Activated CD4-positive, alpha-beta T cell treated with anti-CD3 and anti-CD28 coated beads, Interleukin-2, Interleukin-6, amounts not matched to agents 100 ng/mL and 50 ng/mL, durations not matched to agents 16 hours and 8 hours (primary cell): ENCODE measurements at regions not wholly inside any gene's neighbourhood (a gene's known extent, or its start where the extent isn't known, plus 50 kb on each side); places are given as distances from the start of the nearest gene placed in this dataset.

Source experiments
- DNase-seq: peaks from one replicate; pipeline ENCODE4 v3.0.0-alpha.2; 2020

DNA sequence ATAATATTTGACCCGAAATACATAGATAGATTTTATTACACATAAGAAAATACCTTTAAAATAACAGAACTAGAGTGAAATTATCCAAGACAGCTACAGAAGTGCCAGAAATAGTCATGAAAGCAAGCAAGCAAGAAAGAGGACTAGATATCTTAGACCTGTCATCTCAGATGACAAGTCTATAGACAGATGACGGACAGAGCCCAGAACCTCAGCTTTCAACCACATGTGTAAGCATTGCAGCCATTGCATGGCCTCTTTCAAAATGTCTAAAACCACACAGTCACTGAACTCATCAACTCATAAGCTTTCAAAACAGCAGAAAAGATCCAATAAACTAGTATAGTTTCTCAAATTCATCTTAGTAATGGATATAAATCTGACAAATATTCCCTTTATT is 59.8 kb upstream of the FHIT start:
- DNase-seq: no peak

DNA sequence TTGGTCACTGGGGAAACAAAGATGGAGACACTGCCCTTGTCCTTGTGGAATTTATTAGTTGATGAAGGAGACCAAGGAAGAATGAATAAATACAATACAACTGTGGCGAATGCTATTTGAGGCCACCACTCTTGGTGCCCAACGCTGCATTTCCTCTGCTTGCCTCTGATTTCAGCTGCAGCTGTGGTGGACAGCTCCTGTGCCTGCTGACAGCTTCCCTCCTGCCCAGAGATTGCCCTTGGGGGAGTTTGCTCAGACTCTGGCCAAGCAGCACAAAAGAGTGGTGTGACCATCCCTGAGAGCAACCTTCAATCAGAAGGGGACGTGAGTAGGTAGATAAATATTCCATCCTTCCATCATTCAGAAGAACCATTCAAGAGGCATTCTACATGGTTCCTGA is 64.6 kb upstream of the FHIT start:
- DNase-seq: no peak

DNA sequence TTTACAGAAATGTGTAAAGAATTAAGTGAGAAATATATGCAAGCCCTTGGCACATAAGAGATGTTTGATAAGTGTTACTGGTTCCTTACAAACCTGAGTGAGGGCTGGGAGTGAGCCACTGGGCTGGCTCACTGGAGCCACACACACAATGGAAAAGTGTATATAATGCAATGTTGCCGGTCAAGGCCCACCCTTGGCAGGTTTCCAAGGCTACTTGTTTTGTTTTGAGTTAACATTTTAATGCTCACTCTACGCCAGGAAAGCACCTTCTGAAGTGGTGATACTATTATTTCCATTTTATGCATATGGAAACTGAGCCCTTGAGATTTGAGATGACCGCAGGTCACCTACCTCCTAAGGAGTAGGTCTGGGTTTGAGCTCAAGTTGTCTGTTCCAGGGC is 71.8 kb upstream of the FHIT start:
- no peak for DNase-seq

DNA sequence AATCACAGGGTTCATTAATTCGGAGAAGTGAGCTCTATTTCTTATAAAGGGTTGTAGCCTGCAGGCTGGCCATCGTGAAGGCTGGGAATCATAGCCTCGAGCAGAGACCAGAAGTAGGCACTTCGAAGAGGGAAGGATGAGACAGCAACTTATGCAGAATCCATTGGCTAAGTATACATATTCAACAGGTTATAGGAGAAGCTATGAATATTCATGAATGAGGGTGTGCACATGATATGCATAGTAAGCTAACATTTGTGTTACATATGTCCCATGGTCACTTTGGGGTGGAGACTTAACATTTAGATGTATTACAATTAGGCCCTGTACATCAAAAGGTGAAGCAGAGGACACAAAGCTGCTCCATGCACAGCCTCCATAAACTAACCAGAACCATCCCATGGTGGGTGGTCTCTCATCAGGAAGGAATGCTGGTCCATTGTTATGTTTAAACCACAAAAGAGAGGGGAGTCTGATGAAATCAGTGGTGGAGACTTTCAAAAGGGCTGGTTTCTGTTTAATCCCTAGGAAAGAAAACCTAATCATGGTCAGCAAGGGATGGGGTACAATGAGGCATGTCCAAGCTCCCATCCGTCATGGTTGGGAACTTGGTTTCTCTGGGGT is 80.8 kb upstream of the FHIT start:
- no peak for DNase-seq

DNA sequence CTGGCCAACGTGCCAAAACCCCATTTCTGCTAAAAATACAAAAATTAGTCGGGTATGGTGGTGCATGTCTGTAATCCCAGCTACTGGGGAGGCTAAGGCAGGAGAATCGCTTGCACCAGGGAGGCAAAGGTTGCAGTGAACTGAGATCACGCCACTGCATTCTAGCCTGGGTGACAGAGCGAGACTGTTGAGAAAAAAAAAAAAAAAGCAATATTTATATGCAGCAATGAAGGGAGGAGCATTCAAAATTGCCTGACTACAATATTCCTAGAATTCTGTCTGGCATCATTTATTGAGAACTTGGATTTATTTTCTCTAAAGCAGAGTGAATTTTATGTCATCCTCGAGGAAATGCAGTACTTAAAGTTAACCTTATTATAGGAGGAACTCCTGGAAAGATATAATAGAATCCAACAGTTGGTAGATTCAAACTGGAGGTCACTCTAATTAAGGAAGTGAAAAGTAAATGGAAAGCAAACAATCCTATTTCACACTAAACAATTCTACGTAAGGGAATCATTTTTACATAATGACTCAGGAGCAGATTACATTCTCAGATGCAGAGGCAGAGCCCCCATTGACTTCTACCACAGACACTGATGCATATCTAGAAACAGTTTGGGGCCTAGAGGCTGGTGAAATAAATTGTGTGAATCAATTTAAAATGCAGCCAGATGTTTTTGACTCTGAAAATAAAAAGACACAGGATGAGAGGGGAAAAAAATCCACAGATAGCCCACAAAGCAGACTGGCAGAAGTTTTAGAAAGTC is 82.1 kb upstream of the FHIT start:
- no peak for DNase-seq

DNA sequence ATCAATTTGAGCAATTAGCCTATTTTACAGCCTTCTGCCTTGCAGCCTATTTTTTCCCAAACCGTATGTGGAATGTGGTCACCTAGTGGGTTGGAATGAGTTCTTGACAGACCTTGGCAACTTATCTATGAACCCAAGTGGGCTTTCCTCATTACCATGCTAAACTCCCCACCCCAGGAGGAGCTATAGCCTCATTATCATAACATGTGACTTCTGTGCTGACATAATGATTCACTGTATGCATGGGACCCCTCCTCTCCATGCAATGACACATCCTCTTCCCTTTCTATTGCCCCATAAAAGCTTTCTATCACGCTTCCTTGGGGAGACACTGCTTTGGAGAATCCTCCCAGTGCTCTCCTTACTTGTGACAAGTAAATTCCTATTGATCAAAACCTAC is 83.5 kb upstream of the FHIT start:
- DNase-seq: no peak

DNA sequence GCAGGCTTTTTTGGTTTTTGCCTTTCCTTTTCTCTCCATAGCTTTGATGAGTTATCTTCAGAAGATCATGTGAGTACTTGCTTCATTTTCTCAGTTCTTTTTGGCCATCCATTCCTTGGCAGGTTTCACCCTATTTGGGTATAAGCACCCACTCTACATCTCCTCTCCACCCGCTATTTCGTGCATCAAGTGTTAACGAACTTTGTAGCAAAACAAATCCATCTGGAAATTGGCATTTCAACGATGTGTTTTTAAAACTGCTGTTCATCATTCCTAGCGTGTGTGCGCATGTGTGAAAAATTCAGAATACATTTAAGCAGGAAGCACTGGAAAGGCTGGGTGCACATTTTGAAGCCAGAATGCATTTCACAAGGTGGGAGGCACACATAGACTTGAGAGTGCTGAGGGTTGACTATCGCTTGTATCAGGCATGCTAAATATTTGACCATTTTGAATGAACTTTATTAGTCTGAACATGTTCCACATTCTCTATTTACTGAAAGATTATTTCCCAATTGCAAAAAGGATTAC is 89.7 kb upstream of the FHIT start:
- no peak for DNase-seq

DNA sequence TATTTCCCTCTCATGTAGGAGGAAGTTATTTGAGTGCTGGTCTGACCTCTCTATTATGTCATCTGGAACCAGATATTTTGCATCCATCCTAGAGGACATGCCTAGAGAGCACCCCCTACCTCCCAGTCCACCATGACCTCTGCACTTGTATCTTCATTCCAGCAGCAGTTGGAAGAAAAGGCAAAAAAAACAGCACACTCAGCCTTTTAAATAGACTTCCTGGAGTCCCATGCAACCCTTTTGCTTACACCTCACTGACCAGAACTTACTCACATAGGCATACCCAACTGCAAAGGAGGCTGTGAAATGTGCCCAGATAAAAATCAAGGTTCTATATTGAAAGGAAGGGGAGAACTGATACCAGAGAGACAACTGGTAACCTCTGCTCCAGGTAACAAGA is 92.3 kb upstream of the FHIT start:
- no peak for DNase-seq

DNA sequence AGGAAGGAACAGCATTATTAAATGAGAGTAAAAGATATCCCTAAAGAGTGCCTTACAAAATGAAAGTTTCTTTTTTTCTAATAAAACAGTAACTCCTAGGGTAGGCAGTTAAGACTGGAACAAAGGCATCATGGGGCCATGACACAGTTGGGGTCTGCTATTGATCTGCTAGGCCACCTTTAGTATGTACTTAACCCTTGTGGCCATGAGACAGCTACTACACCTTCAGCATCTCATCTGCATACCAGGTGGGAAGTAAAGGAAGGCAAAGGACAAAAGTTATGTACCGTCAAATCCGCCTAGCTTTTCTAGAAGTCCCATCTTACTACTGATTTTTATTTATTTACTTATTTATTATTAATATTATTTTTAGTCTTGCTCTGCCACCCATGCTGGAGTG is 93.8 kb upstream of the FHIT start:
- DNase-seq: no peak

DNA sequence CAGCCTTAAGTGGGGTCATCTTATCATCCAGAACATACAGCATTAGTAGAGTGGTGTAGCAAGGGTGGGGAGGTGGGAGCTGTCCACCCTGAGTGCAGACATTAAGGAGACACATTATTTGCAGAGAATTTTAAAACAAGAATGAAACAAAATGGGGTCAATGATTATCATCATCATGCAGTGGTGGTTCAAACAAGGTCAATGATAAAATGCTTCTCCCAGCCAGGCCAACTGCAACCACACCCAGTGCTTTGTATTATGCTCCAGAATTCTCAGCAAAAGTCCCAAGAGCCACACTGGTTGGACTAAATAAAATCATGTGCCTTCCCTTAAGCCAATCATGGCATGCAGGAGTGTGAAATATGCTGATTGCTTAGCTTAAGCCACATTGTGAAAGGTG is 96.7 kb upstream of the FHIT start:
- no peak for DNase-seq

DNA sequence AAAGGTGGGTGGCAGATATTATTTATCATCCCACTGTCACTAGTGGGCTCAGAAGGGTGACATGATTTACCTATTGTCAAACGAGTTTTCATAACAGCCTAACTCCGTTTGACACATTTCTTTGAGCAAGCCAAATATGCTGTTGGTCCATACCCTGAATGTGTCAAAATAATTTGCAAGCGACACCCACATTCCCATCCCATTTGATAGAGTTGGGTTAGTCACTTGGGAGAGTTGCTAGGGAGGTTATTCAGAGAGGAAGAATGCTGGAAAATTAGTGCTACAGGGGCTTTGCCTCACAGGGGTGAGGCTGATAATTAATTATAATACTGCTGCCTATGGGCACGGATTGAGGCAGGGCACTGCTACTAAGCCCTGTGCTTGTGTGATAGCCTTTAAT is 98.5 kb upstream of the FHIT start:
- no peak for DNase-seq

DNA sequence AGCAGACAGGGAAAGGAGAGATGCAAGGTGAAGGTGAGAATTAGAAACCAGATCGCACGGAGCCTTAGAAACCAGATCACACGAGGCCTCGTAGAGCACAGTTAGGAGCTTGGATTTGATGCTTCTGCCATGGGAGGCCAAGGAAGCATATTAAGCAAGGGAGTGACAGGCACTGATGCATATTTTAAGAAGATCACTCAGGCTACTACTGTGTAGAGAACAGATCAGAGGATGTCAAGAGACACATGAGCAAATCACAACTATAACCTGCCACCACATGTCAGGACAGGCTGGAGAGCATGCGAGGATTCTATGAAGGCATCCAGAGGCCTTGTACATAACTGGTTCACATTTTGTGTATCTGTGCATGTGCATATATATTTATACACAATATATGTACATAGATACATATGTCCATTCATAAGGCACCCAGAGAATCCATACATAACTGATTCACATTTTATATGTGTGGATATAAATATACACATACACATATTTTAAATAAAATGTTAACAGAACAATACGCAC is 99.6 kb upstream of the FHIT start:
- DNase-seq: no peak

DNA sequence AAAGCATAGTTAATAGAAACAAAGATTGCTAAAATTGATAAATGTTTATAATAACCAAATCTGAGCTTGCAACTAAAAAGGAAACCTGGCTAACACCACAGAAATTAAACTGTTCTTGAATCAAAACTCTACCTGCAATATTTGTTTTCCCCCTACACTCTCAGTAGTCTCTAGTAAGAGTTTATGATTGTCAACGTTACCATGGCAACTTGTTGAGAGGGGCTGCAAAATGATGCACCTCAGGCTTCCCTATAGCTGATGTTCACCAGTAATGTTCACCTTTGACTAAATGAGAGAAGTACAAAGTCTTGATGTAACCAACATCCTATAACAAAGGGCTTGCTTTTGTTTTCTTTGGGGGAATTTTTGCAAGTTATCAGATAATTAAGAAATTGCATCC is 101.1 kb upstream of the FHIT start:
- no peak for DNase-seq

DNA sequence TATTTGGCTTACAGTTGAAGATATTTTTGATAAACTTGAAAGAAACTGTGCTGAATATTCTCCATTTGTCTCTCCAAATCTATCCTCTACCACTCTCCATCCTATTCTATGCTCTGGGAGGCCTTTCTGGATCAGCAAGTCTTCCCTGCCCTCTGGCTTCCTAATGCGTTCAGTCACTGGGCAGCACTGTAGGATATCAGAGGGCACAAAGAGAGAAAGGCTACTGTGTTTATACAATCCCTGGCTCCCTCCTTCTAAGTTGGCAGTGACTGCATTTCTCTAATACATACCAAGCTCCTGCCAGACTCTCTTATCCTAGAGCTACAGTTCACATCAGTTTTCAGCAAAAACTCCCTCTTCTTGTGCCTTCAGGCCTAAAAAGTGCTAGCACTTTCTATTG is 102.1 kb upstream of the FHIT start:
- DNase-seq: no peak

DNA sequence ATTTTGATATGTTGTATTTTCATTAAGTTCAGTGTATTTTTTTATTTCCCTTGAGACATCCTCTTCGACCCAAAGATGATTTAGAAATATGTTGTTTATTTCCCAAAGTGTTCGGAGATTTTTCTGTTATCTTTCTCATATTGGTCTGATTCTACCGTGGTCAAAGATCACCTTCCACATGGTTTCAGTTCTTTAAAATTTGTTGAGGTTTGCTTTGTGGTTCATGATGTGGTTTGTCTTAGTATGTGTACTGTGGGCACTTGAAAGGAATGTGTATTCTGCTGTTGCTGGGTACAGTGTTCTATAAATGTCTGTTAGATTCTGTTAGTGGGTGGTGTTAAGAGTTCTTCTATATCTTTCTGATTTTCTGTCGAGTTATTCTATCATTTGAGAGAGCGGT is 103.4 kb upstream of the FHIT start:
- DNase-seq: no peak

DNA sequence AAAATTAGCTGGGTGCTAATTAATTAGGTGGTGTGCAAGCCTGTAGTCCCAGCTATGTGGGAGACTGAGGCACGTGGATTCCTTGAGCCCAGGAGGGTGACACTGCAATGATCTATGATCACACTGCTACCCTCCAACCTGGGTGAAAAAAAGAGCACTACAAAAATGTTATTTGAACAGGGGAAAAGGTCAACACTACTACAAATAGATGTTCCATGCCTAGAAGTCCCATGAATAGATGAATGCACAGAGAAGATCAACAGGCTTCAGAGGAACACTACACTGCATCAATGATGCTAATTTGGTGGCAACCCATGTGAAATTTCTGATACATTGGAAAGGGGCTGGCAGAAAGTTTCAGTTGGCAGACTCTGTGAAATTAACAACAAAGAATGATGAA is 105.4 kb upstream of the FHIT start:
- no peak for DNase-seq

DNA sequence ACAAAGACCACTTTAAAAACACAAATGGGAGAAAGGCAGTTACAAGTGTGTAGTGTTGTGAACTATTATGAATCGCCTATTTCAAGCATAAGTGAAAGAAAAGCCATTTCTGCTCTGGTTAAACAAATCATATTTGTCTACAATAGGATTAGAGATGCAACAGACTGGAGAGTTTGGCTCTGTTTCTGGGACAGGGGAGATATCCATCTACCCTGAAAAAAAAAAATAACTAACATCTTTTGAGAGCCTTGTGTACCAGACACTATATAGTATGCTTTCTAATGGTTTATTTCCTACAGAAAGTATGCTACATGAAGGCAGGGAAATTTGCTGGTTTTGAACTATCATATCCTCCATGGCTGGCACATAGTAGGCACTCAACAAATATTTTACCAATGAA is 106.7 kb upstream of the FHIT start:
- DNase-seq: no peak

DNA sequence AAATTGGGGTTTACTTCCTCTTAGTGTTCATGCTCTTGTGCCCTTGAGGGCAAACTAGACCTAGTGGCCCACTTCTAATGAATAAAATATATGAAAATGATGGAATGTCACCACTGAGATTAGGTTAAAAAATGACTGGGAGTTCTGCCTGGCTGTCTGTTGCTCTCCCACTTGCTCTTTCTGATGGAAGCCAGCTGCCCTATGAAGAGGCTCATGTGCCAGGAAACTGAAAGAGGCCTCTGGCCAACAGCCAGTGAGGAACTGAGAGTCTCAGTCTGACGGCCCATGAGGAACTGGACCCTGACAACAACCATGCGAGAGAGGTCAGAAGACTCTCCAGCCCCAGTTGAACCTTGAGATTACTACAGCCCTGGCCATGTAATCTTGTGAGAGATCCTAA is 107.1 kb upstream of the FHIT start:
- no peak for DNase-seq

DNA sequence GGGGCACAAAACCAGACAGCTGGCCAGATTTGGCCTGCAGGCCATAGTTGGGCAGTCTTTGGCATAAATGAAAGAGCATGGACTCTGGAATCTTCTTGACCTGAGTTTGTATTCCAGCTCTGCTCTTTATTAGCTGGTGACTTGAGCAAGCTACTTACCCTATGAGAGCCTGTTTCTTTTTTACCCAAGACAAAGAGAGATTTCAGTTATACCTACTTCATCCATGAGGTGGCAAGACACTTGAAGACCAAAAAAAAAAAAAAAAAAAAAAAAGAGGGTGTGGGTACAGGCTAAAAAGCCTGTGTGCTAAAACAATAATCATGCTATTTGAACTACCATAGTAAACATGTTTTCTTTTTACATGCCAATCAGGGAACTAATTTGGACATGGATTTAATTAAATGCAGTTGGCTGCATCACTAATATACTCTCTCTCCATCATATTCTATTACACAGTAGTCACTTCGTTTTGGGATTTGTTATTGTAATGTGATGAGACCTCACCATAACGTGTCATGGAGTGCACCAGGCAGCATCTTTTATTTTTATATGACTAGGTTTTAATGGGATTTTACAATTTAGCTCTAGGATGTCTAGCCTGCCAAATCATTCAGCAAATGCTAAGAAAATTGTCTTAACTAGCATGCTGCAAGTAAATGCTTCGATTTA is 109.2 kb upstream of the FHIT start:
- no peak for DNase-seq

DNA sequence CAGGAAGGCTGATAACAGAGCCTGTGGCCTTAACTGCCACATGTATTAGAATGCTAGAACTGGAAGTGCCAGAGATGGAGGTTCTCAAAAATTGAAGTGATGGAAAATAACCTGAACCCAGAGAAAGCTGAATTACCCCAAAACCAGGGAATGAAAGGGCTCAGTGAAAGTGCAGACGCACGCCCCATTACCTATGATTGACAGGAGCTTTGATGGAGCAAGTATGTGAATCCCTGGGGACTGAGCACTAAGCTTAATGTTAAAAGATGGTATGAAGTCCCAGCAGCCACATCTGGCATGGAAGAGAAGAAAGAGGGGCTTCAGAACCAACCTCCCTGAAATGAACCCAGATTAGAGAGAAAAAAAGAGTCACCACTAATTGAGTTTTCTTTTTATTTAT is 118.4 kb upstream of the FHIT start:
- no peak for DNase-seq

DNA sequence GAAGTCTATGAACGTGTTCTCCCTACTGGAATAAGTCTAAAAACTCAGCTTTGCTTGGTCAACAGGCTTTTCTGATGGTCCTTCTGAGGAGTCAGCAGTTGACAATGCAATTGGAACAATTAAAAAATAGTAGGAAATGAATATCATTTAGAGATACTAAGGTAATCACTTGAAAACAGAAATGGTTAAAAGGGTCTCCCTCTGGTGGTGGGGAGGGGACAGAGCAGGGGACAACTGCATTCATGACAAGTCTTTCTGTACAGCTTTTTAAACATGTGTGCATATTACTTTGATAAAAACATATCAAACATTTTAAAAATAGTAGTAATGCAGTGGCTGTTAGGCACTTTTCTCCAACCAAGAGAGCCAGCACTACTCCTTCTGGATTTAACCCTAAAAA is 119.9 kb upstream of the FHIT start:
- DNase-seq: peak; percentile 25

DNA sequence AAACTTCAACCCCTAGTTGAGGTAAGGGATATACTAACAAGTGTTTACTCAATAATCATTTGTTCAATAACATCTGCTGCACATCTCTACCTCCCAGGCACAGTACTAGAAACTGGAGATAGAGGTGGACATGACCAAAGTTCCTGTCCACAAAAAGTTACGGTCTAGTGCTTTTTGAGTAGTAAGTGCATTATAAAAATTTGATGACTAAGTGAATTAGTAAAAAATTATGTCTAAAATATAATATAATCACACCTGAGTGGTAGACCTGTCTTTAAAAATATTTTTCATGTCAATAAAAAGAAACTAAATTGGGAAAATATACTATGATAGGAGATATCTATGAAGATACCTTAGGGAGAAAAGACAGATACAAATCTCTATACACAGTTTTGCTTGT is 121.5 kb upstream of the FHIT start:
- no peak for DNase-seq

DNA sequence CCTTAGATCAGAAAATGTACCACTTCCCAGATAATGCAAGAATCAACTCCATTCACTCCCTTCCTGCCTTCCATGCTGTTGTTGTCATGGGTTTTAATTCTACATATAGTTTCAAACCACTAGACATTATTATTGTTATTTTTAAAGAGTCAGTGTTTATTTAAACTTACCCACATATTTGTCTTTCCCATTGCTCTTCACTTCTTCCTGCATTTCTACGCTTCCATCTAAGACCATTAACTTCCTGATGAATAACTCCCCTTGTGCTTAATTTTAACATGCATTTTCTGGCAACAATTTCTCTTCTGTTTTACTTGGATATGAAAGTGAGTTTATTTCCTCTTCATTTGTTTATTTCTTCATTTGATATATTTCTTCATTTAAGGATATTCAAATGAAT is 127.1 kb upstream of the FHIT start:
- DNase-seq: no peak

DNA sequence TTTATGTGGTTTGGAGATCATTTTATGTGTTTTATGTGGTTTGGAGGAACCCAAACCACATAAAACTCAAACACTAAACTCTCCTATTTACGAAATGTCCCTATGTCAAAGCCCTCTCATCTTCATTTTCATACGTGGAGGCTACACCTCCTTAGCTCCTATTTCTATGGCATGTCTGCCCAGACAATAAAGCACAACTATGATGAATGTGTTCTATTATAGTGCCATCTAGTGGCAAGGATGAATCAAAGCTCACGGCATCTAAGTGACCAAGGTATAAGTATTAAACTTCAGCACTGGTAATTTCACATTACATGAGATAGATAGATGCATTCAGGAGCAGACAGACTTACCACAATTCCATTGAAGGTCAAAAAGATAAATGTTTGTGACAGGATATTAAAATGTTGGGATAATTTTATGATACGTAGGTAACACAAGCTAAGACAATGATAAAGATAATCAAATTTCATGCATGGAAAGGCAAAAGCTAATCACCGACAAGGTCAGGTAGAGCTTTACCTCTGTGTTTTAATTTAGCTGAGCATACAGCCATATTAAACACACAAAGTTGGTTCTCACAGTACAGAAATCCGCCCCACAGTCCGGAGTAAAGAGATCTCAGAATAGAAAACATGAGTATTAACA is 130.6 kb upstream of the FHIT start:
- DNase-seq: peak; percentile 60
